GM12891 (cell line): ENCODE measurements at regions not wholly inside any gene's neighbourhood (a gene's known extent, or its start where the extent isn't known, plus 50 kb on each side); places are given as distances from the start of the nearest gene placed in this dataset.

Experiments used
- PAX5 ChIP-seq: IDR thresholded peaks from 2 replicates; pipeline ENCODE4 v1.6.1; 2011; ENCODE audit warnings: low read length, moderate library complexity, mild to moderate bottlenecking; ENCODE audit not compliant: insufficient read depth, severe bottlenecking
- POLR2A ChIP-seq: IDR thresholded peaks from 2 replicates; pipeline ENCODE4 v1.6.1; 2011; ENCODE audit warnings: low read depth, low read length, control low read depth
- POLR2AphosphoS5 ChIP-seq: IDR thresholded peaks from 2 replicates; pipeline ENCODE4 v1.6.1; 2011; ENCODE audit warnings: low read depth, low read length, control low read depth
- SPI1 ChIP-seq: IDR thresholded peaks from 2 replicates; pipeline ENCODE4 v1.6.1; 2011; ENCODE audit warnings: low read depth, low read length, control low read depth
- TAF1 ChIP-seq: IDR thresholded peaks from 2 replicates; pipeline ENCODE4 v1.6.1; 2011; ENCODE audit warnings: low read depth, low read length, control low read depth

DNA sequence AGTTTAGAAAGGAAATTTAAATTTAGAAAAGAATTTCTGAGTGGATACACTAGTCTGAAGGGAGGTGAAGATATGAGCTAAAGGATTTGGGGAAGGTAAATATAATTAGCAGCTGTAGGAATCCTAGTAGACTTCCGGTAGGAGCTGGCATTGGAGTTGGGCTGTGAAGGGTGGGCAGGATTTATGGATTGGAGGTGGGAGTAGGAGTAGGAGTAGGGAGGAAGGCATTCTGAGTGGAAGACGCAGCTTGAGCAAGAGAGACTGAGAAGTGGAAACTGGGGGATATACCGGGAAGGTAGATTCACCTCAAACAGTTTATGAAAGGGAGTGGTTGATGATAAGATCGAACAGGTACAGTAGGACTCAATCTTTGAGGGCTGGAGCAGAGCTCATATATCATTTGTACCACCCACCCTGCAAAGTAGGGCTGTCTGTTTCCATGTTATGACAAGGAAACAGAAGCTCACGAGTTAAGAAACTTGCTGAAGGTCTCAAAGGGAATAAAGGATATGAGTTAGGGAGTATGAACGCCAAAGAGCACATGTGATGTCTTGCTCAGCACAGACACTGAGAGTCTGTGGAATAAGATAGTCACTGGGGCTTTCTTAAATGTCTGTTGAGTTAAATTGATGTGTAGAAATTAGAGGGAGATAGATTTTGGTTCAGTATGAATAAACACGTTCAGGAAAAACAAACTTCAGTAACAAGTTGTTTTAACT lies 81.6 kb downstream of the RPS24 start:
- TF ChIP-seq TAF1 (no peak), POLR2A (no peak), POLR2AphosphoS5 (no peak), SPI1 (no peak), PAX5 (no peak)
